Bronchial epithelial cell (primary cell): ENCODE measurements at regions not wholly inside any gene's neighbourhood (a gene's known extent, or its start where the extent isn't known, plus 50 kb on each side); places are given as distances from the start of the nearest gene placed in this dataset.

Experiments
- DNase-seq: peaks from one replicate; pipeline ENCODE4 v3.0.0-alpha.2; 2010; ENCODE audit warnings: low read depth
- FAIRE-seq: peaks from 2 replicates; lab custom pipeline; 2011; peaks lifted over from hg19 to GRCh38; lab: Jason Lieb, UNC
- H3K27me3 ChIP-seq: 2 replicates; pipeline ENCODE4 v1.5.1; 2011; ENCODE audit warnings: low read length; ENCODE audit not compliant: control insufficient read depth, insufficient read depth
- H3K36me3 ChIP-seq: 2 replicates; pipeline ENCODE4 v1.5.1; 2011; ENCODE audit warnings: low read length; ENCODE audit not compliant: control insufficient read depth, insufficient read depth
- H3K4me3 ChIP-seq: 2 replicates; pipeline ENCODE4 v1.5.1; 2011; ENCODE audit warnings: mild to moderate bottlenecking, low read depth, low read length, control low read depth
- CTCF ChIP-seq: IDR thresholded peaks from 2 replicates; pipeline ENCODE4 v1.5.1; 2011; ENCODE audit warnings: mild to moderate bottlenecking, moderate library complexity, low read length, control low read depth, inconsistent platforms; ENCODE audit not compliant: insufficient read depth, severe bottlenecking

GRCh38 chr6:163806755-163807499, 392.4 kb downstream of the QKI start:
- no peak for TF ChIP-seq CTCF
- Histone ChIP-seq H3K4me3 (no peak overlapping the region), H3K27me3 (no peaks in the 10 kb centered on the region), H3K36me3 (no peaks in the 10 kb centered on the region)
- no peak for FAIRE-seq
- DNase-seq, result no peak

GRCh38 chr6:163804991-163805390, 390.5 kb downstream of the QKI start:
- TF ChIP-seq CTCF, result no peak
- Histone ChIP-seq H3K36me3 (no peaks in the 10 kb centered on the region), H3K27me3 (no peaks in the 10 kb centered on the region), H3K4me3 (no peak overlapping the region)
- FAIRE-seq (no peak), DNase-seq (no peak)

- no peaks in the 10 kb centered on the region for H3K27me3 ChIP-seq
- H3K4me3 ChIP-seq, result no peak overlapping the region
- DNase-seq (no peak), FAIRE-seq (no peak)
- no peaks in the 10 kb centered on the region for H3K36me3 ChIP-seq
- no peak for TF ChIP-seq CTCF
These were observed 387.7 kb downstream of the QKI start for GRCh38 chr6:163802267-163802666.

GRCh38 chr6:163797296-163797845, 382.9 kb downstream of the QKI start:
- no peak for TF ChIP-seq CTCF
- no peak for FAIRE-seq
- no peaks in the 10 kb centered on the region for H3K27me3 ChIP-seq
- DNase-seq, result no peak
- no peak overlapping the region for H3K4me3 ChIP-seq
- H3K36me3 ChIP-seq, result no peaks in the 10 kb centered on the region

GRCh38 chr6:163793011-163793983, 378.8 kb downstream of the QKI start:
- Histone ChIP-seq H3K27me3 (no peaks in the 10 kb centered on the region), H3K36me3 (no peaks in the 10 kb centered on the region), H3K4me3 (no peak overlapping the region)
- peak; percentile 87 for DNase-seq
- no peak for TF ChIP-seq CTCF
- peak; percentile 88 for FAIRE-seq
